ENCODE measurements at regions not wholly inside any gene's neighbourhood (a gene's known extent, or its start where the extent isn't known, plus 50 kb on each side); places are given as distances from the start of the nearest gene placed in this dataset.

- TF ChIP-seq CTCF (IDR thresholded peaks at IDR 0.05) (no peak), POLR2A (IDR thresholded peaks at IDR 0.05) (no peak)
Observed at GRCh38 chr3:94310341-94311135, 247.7 kb downstream of the NSUN3 start.
